Endothelial cell of umbilical vein (primary cell): ENCODE measurements at regions not wholly inside any gene's neighbourhood (a gene's known extent, or its start where the extent isn't known, plus 50 kb on each side); places are given as distances from the start of the nearest gene placed in this dataset.

ENCODE experiments used
- CTCF ChIP-seq, 2 donors: IDR thresholded peaks; 1 replicate in 1 of 2; 2 replicates in 1 of 2; pipeline ENCODE4 v1.5.1; 2011; ENCODE audit warnings: low read length in 2 of 2, mild to moderate bottlenecking in 2 of 2, moderate library complexity in 2 of 2, control low read depth in 1 of 2, inconsistent platforms in 1 of 2, low read depth in 1 of 2; ENCODE audit not compliant: insufficient read depth in 1 of 2; ENCODE audit errors: extremely low read depth in 1 of 2
- JUN ChIP-seq: IDR thresholded peaks from 2 replicates; pipeline ENCODE4 v1.6.1; 2011; ENCODE audit warnings: borderline replicate concordance, low read depth; ENCODE audit not compliant: insufficient read length, insufficient read depth
- MYC ChIP-seq: IDR thresholded peaks from one replicate; pipeline ENCODE4 v1.6.1; 2011; ENCODE audit warnings: mild to moderate bottlenecking, low read depth, low read length
- POLR2A ChIP-seq: IDR thresholded peaks from 2 replicates; pipeline ENCODE4 v1.6.1; 2012; ENCODE audit warnings: low read depth, mild to moderate bottlenecking, control low read depth, low read length
- POLR2AphosphoS5 ChIP-seq: IDR thresholded peaks from 2 replicates; pipeline ENCODE4 v1.6.1; 2012; ENCODE audit warnings: low read depth, mild to moderate bottlenecking, control low read depth, low read length, moderate library complexity; ENCODE audit not compliant: insufficient read depth

- TF ChIP-seq MYC (no peak), POLR2A (no peak), CTCF (IDR thresholded peaks at IDR 0.05; ENCODE audit: extremely low read depth in 1 of 2, insufficient read depth in 1 of 2, low read depth in 1 of 2, low read length in 2 of 2) (no peak), POLR2AphosphoS5 (no peak), JUN (no peak)
Measured at GRCh38 chr6:56802584-56802983, 152.3 kb upstream of the BEND6 start.
